HEK293 (cell line): ENCODE measurements at regions not wholly inside any gene's neighbourhood (a gene's known extent, or its start where the extent isn't known, plus 50 kb on each side); places are given as distances from the start of the nearest gene placed in this dataset.

Source experiments
- YY1 ChIP-seq: fragments of 450-650 bp; formaldehyde crosslinking; IDR thresholded peaks from 2 replicates; pipeline ENCODE4 v1.5.1; 2018; ENCODE audit warnings: missing biosample characterization, missing genetic modification characterization
- ZBTB11 ChIP-seq: fragments of 450-650 bp; formaldehyde crosslinking; conservative IDR thresholded peaks from 2 replicates; pipeline ENCODE4 v1.5.1; 2016; ENCODE audit warnings: low read depth, missing biosample characterization, missing genetic modification characterization
- ZNF280C ChIP-seq: fragments of 450-650 bp; formaldehyde crosslinking; IDR thresholded peaks from 2 replicates; pipeline ENCODE4 v1.5.1; 2016; ENCODE audit warnings: missing biosample characterization, missing genetic modification characterization
- ZNF350 ChIP-seq: fragments of 450-650 bp; formaldehyde crosslinking; IDR thresholded peaks from 2 replicates; pipeline ENCODE4 v1.5.0; 2017; ENCODE audit warnings: missing biosample characterization, mild to moderate bottlenecking, missing genetic modification characterization
- ZNF398 ChIP-seq: fragments of 450-650 bp; formaldehyde crosslinking; IDR thresholded peaks from 2 replicates; pipeline ENCODE4 v1.5.1; 2017; ENCODE audit warnings: missing biosample characterization, missing genetic modification characterization
- ZNF629 ChIP-seq: fragments of 450-650 bp; formaldehyde crosslinking; IDR thresholded peaks from 2 replicates; pipeline ENCODE4 v1.5.1; 2017; ENCODE audit warnings: missing biosample characterization, missing genetic modification characterization
- TF ChIP-seq, protein P1 (sequence below): fragments of 450-650 bp; formaldehyde crosslinking; IDR thresholded peaks from 2 replicates; pipeline ENCODE4 v1.5.1; 2016; ENCODE audit warnings: missing biosample characterization, missing genetic modification characterization
- TF ChIP-seq, protein P2 (sequence below): fragments of 450-650 bp; formaldehyde crosslinking; IDR thresholded peaks from 2 replicates; pipeline ENCODE4 v1.5.1; 2016; ENCODE audit warnings: missing biosample characterization, missing genetic modification characterization

DNA sequence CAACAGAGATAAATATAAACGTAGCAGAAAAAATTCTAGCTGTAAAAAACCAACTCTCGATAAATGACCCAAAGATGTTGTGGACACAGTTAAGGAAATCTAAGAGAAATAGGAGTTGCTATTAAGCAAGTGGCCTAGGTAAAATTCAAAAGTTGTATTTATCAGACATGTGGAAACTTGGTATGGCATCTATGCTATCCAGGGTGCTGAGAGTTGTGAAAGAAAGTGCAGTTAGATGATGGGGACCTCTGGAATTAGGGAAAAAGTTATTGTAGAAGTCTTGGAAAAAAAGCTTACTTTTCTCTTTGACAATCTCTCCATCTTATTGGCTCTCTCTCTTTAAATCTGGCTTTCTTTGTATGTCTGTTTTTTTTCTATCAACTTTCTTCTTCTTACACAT, 1090.9 kb downstream of the TBL1XR1 start:
- TF ChIP-seq, protein P1, sequence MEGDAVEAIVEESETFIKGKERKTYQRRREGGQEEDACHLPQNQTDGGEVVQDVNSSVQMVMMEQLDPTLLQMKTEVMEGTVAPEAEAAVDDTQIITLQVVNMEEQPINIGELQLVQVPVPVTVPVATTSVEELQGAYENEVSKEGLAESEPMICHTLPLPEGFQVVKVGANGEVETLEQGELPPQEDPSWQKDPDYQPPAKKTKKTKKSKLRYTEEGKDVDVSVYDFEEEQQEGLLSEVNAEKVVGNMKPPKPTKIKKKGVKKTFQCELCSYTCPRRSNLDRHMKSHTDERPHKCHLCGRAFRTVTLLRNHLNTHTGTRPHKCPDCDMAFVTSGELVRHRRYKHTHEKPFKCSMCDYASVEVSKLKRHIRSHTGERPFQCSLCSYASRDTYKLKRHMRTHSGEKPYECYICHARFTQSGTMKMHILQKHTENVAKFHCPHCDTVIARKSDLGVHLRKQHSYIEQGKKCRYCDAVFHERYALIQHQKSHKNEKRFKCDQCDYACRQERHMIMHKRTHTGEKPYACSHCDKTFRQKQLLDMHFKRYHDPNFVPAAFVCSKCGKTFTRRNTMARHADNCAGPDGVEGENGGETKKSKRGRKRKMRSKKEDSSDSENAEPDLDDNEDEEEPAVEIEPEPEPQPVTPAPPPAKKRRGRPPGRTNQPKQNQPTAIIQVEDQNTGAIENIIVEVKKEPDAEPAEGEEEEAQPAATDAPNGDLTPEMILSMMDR (tag by site-specific recombination) = no peak
- TF ChIP-seq ZNF398 (tag by site-specific recombination) (no peak), ZNF629 (tag by site-specific recombination) (no peak), YY1 (tag by site-specific recombination) (no peak), ZNF350 (no peak), ZNF280C (no peak), ZBTB11 (tag by site-specific recombination) (no peak)
- TF ChIP-seq, protein P2, sequence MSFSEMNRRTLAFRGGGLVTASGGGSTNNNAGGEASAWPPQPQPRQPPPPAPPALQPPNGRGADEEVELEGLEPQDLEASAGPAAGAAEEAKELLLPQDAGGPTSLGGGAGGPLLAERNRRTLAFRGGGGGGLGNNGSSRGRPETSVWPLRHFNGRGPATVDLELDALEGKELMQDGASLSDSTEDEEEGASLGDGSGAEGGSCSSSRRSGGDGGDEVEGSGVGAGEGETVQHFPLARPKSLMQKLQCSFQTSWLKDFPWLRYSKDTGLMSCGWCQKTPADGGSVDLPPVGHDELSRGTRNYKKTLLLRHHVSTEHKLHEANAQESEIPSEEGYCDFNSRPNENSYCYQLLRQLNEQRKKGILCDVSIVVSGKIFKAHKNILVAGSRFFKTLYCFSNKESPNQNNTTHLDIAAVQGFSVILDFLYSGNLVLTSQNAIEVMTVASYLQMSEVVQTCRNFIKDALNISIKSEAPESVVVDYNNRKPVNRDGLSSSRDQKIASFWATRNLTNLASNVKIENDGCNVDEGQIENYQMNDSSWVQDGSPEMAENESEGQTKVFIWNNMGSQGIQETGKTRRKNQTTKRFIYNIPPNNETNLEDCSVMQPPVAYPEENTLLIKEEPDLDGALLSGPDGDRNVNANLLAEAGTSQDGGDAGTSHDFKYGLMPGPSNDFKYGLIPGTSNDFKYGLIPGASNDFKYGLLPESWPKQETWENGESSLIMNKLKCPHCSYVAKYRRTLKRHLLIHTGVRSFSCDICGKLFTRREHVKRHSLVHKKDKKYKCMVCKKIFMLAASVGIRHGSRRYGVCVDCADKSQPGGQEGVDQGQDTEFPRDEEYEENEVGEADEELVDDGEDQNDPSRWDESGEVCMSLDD (tag by site-specific recombination) = no peak
